DMS53 treated with DMSO at 0.1 percent for 48 hours (cell line): ENCODE measurements at regions not wholly inside any gene's neighbourhood (a gene's known extent, or its start where the extent isn't known, plus 50 kb on each side); places are given as distances from the start of the nearest gene placed in this dataset.

Source experiments
- DNase-seq: peaks from one replicate; lab custom pipeline; 2025; ENCODE audit not compliant: unreplicated experiment; lab: John Stamatoyannopoulos, UW

DNA sequence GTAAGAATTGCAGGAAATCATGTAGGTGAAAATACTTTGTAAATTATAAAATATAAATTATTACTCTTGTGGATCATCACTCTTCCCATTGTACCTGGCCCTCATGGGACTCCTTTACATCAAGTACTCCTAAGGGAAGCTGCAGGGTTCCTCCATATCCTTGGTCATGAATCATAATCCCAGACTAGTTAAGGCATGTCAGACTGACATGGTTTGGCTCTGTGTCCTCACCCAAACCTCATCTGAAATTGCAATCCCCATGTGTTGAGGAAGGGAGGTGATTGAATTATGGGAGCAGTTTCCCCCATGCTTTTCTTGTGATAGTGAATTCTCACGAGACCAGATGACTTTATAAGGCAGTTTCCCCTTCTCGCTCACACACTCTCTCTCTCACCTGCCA is 77.1 kb downstream of the CMPK2 start:
- no peak for DNase-seq

DNA sequence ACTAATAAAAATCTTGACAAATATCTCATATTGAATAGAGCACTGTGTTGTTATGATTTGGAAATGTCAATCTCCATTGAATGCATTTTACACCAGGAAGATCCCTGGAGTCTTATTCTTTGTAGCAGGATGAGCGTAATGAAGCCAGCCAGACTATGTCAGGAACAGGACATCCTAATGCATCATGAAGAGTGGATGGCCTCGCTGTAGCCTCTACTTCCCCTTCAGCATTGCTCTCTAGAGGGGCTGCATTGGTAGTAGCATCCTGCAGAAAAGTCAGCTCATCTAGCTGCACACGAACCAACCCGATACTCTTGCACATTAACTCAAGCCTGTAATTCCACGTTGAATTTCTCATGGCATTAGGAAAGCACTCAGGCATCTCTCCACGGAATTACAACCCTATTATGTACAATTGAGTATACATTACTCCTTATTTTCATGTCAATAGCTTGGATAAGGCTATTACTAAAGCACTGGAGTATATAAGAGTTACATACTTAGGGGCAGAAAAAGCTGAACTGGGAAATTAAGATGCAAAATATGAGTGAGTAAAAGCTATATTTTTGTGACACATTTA is 76.1 kb downstream of the CMPK2 start:
- DNase-seq = no peak

DNA sequence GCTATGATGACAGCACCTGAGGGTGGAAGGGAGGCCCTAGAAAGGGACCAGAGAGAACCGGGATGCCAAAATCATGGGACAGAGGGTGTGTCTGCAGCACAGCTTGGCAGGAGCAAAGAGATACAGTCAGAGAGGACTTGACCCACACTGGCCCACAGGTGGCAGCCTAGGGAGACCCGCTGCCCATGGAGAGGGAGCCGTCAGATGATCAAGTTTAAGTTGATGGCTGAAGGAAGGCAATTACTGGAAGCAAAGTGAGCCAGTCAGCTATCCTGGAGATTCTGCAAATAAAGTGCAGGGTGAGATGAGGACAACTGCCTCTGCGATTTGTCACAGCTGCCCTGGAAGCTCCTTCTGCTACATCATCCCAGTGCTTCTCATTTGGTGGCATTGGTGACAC is 74.0 kb downstream of the CMPK2 start:
- no peak for DNase-seq

DNA sequence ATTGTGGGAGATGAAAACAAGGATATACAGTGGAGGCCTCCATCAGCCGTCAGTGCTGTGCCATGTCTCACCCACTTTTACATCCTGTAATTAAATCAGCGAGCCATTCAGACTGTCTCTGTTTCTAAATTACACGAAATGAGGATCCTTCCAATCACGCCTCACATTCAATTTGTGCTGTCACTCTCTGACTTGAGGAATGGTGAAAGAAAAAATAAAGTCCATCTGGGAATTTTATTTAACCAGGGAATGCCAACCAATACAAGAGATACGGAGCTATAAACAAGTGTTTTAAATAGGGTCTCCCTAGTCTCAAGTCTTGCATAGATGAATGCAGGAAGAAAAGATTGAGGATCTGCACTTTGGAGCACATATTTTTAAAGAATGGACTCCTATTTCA is 72.8 kb downstream of the CMPK2 start:
- no peak for DNase-seq

DNA sequence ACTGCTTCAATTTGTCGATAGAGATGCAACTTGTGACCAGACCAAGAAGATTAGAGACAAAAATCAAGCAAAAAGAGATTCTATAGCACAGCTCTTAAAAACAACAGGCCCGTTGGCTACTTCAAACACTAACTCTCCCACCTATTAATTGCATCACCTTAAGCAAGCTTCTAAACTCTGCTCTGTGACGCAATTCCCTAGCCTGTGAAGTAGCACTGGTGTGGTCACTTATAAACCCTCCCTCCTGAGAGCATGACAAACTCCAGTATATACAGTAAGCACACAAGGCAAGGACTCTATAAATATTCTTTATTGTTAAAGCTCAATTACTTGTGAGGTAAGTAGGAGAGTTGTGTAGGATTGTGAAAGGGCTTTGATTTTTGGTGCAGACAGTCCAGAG is 72.3 kb downstream of the CMPK2 start:
- DNase-seq = no peak

DNA sequence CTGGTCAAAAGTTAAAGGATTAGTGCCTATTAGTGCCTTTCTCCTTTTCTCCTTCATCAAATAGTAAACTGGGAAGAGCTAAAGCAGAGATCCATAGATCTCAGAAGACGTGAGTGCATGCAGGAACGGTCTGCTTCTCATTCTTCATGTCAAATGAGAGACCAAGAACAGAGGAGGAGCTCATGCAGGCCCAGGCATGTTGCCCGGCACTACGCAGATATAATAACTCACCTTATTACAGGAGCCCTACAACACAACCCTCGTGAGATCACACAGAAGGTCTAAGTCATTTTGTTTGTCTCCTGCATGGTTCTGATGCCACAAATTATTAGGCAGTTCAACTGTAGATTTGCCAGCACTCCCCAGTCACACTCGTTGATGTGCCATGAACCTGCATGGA is 71.8 kb downstream of the CMPK2 start:
- no peak for DNase-seq

DNA sequence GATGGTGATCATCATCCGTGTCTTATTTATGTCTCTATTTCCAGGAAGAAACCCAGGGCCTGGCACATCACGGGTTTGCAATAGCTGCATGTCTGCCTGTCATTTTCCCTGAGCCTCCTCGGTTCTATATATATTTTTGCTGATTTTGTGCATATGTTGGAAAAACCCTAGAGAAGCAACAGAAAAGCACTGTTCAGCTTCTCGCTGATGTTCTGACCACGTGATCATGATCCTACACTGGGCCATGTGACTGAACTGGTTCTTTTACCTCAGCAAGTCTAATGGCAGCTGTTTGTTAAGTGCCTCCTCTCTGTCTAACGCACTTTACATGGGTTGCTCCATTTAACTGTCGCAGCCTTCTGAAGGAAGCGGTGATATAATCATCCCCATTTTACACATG is 71.3 kb downstream of the CMPK2 start:
- no peak for DNase-seq
